GM12865 (cell line): ENCODE measurements at regions not wholly inside any gene's neighbourhood (a gene's known extent, or its start where the extent isn't known, plus 50 kb on each side); places are given as distances from the start of the nearest gene placed in this dataset.
"Not testable (repeated sequence)": the region's sequence is repeated elsewhere in the genome, so short reads cannot be mapped to it uniquely, and the experiment has no call there.

Source experiments
- DNase-seq: peaks from one replicate; pipeline ENCODE4 v3.0.0; 2010; ENCODE audit warnings: low read depth
- H3K4me3 ChIP-seq: 2 replicates; pipeline ENCODE4 v1.5.1; 2011; ENCODE audit warnings: mild to moderate bottlenecking, low read depth, low read length, control low read depth
- TF ChIP-seq, protein P1 (sequence below): IDR thresholded peaks from 2 replicates; pipeline ENCODE4 v1.5.1; 2011; ENCODE audit warnings: low read length, control low read depth, low read depth, inconsistent platforms; ENCODE audit not compliant: insufficient read depth; ENCODE audit errors: missing control alignments

DNA sequence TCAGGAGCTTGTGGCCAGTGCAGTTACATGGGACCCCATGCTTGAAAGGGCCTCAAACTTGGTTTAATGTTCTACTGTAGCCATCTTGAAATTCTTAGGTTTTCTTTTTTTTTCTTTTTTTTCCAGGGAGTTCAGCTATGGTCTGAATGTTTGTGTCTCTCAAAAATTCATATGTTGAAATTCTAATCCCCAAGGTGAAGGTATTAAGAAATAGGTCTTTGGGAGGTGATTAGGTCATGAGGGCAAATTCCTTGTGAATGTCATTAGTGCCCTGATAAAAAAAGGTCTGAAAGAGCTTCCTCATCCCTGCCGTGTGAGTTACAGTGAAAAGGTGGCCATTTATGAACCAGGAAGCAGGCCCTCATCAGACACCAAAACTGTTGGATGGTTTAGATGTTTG, 324.1 kb downstream of the C12orf75 start:
- DNase-seq = no peak
- no peak overlapping the region for H3K4me3 ChIP-seq
- TF ChIP-seq, protein P1, sequence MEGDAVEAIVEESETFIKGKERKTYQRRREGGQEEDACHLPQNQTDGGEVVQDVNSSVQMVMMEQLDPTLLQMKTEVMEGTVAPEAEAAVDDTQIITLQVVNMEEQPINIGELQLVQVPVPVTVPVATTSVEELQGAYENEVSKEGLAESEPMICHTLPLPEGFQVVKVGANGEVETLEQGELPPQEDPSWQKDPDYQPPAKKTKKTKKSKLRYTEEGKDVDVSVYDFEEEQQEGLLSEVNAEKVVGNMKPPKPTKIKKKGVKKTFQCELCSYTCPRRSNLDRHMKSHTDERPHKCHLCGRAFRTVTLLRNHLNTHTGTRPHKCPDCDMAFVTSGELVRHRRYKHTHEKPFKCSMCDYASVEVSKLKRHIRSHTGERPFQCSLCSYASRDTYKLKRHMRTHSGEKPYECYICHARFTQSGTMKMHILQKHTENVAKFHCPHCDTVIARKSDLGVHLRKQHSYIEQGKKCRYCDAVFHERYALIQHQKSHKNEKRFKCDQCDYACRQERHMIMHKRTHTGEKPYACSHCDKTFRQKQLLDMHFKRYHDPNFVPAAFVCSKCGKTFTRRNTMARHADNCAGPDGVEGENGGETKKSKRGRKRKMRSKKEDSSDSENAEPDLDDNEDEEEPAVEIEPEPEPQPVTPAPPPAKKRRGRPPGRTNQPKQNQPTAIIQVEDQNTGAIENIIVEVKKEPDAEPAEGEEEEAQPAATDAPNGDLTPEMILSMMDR = no peak

DNA sequence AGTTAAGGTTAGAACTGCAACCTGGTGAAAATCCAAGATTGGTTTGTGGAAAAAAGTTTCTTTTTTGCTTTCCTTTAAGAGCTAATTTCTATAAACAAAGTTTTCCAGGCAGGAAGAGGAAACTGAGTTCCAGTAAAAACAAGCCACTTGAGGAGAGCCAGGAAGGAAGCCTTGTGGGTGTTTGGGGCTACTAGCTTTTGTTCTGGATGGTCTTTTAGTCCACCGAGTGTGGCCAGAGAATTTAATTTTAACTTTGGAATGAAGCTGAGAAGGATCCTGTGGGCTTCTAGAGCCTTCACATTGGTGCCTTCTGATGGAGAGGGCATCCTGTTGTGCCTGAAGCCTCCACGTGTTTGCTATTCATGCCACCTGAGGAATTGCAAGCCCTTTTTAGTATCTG, 327.9 kb downstream of the C12orf75 start:
- H3K4me3 ChIP-seq = no peak overlapping the region
- DNase-seq = no peak
- TF ChIP-seq, protein P1 = no peak

GRCh38 chr12:105659355-105660075, 329.0 kb downstream of the C12orf75 start:
- no peak for DNase-seq
- TF ChIP-seq, protein P1 = no peak
- H3K4me3 ChIP-seq = no peak overlapping the region

DNA sequence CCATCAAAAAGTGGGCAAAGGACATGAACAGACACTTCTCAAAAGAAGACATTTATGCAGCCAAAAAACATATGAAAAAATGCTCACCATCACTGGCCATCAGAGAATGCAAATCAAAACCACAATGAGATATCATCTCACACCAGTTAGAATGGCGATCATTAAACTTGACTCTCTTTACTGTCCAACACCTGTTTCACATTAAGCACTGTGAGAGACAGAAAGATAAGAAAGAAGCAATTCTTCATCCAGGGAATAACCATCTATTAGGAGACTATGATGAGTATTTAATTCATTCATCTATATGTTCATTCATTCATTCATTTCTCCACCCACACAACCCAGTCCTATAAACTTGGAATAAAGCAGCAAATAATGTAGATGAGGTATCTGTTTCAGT, 334.3 kb downstream of the C12orf75 start:
- not testable (repeated sequence) for H3K4me3 ChIP-seq, DNase-seq

DNA sequence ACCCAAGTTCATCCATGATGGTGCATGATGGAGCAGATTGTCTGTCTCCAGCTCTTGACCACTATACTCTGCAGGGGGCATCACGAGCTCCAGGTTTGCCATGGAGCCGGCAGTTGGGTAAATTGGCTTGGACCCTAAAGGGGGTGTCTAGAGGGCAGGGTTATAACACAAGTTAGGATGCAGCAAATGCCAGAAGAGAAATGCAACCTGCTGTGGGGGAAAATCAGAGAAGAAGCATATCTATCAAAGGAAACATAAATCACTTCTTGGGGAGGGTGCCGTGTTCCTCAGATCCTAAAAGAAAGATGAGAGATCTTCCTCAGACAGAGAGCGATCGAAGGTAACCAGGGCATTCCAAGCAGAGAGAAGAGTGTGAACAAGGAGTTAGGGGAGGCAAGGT, 334.9 kb downstream of the C12orf75 start:
- TF ChIP-seq, protein P1 = no peak
- DNase-seq = no peak
- H3K4me3 ChIP-seq = no peak overlapping the region

DNA sequence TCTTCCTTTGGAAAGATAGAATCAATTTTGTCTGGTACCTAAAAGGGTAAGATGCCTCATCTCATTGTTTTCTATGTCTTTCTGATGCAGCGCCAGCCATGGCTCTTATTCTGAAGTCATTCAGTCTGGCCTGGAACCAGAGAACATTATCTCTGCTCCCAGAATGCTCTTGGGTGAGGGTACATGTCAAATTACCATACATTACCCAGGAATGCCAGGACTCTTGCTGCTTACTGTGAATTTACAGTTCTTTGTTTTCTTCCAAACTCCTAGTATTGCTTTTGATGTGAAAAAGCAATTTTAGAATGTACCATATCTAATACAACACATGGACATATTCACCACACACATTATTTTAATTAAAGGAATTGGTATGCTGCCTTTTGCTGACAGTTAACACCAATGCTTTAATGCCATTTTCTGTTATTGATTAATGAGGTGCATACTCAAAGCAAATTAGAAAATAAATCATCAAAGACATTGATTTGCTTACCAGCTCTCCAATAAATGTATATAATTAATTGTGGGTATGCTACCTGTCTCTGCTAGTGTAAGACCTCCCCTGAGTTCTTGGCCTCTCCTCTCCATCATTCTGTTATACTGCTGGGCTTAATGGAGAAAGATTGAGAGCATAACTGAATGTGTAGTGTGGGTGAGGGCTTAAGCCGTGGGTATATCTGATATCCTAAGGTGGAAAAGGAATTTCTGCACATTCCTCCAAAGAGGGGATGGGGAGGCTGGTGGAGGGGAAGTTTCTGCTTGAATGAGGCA, 337.7 kb downstream of the C12orf75 start:
- H3K4me3 ChIP-seq = no peak overlapping the region
- DNase-seq = no peak
- TF ChIP-seq, protein P1 = no peak

DNA sequence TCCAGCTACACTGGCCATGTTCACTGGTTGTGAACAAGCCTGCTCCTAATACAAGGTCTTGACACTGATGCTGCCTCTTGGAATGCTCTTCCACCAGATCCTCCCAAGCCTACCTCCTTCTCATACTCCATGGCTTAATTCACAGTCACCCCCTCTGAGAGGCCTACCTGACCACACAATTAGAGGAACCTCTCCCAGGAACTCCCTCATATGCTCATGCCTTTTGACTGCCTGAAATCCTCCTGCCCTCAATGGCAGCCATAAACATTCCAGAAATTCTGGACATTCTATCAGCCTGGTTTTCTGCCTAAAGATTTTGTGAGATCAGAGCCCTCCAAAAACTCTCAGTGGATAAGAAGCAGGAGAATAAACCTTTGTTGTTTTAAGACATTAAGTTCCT, 340.2 kb downstream of the C12orf75 start:
- DNase-seq = no peak
- TF ChIP-seq, protein P1 = no peak
- no peak overlapping the region for H3K4me3 ChIP-seq
